Caco-2 (cell line): ENCODE measurements at regions not wholly inside any gene's neighbourhood (a gene's known extent, or its start where the extent isn't known, plus 50 kb on each side); places are given as distances from the start of the nearest gene placed in this dataset.

Experiments used
- BruUV-seq: library from RNA; stranded (reverse); fragments of 400-500 nt; replicated peaks from 2 replicates; lab custom pipeline; 2021; lab: Mats Ljungman, UMichigan
- CTCF ChIA-PET: fragments of 300-600 bp; sonication (Branson Sonifier 250); formaldehyde crosslinking; loops from one replicate; lab custom pipeline; 2022; ENCODE audit warnings: antibody characterized with exemption; lab: Charles Lee
- POLR2A ChIA-PET: fragments of 300-600 bp; sonication (Branson Sonifier 250); formaldehyde crosslinking; loops from one replicate; lab custom pipeline; 2022; ENCODE audit warnings: antibody characterized with exemption; lab: Charles Lee
- DNase-seq, 2 experiments: peaks; one replicate each; pipeline versions ENCODE4 v3.0.0 to v3.0.0-alpha.2; 2020 to 2022
- H3K27me3 ChIP-seq: replicated peaks from 2 replicates; pipeline ENCODE4 v1.6.0; 2011; ENCODE audit warnings: low read length; ENCODE audit not compliant: control insufficient read depth, insufficient read depth
- H3K36me3 ChIP-seq: 2 replicates; pipeline ENCODE4 v1.5.1; 2011; ENCODE audit warnings: low read length; ENCODE audit not compliant: control insufficient read depth, insufficient read depth
- H3K4me1 ChIP-seq: fragments of 250-450 bp; sonication (Bioruptor Pico); 2 replicates; pipeline ENCODE4 v1.5.1; 2020; ENCODE audit warnings: mild to moderate bottlenecking
- H3K4me3 ChIP-seq: 2 replicates; pipeline ENCODE4 v1.5.1; 2011; ENCODE audit warnings: low read depth, mild to moderate bottlenecking, control low read depth, low read length
- H3K9me3 ChIP-seq: fragments of 250-450 bp; sonication (Bioruptor Pico); 2 replicates; pipeline ENCODE4 v1.5.1; 2020; ENCODE audit warnings: mild to moderate bottlenecking, moderate library complexity
- H3K27ac Mint-ChIP-seq: one replicate; pipeline ENCODE4 v1.8.0; 2022; ENCODE audit warnings: mixed read lengths; ENCODE audit not compliant: unreplicated experiment
- H3K27me3 Mint-ChIP-seq: one replicate; pipeline ENCODE4 v1.8.0; 2022; ENCODE audit warnings: mixed read lengths; ENCODE audit not compliant: insufficient read depth, unreplicated experiment
- H3K36me3 Mint-ChIP-seq: one replicate; pipeline ENCODE4 v1.8.0; 2022; ENCODE audit warnings: mild to moderate bottlenecking, mixed read lengths; ENCODE audit not compliant: insufficient read depth, unreplicated experiment
- H3K4me1 Mint-ChIP-seq: one replicate; pipeline ENCODE4 v1.8.0; 2022; ENCODE audit warnings: low read depth, mixed read lengths; ENCODE audit not compliant: unreplicated experiment
- H3K4me3 Mint-ChIP-seq: one replicate; pipeline ENCODE4 v1.8.0; 2022; ENCODE audit warnings: mild to moderate bottlenecking, moderate library complexity, mixed read lengths; ENCODE audit not compliant: unreplicated experiment
- H3K9me3 Mint-ChIP-seq: one replicate; pipeline ENCODE4 v1.8.0; 2022; ENCODE audit warnings: mixed read lengths; ENCODE audit not compliant: unreplicated experiment
- CTCF ChIP-seq, 2 experiments: fragments of 200-600 bp in 1 of 2; IDR thresholded peaks; 1 replicate in 1 of 2; 2 replicates in 1 of 2; pipeline versions ENCODE4 v1.5.1 to v1.8.0; 2011 to 2022; ENCODE audit warnings: antibody characterized with exemption in 1 of 2, control low read depth in 1 of 2, inconsistent platforms in 1 of 2, low read depth in 1 of 2, low read length in 1 of 2, mild to moderate bottlenecking in 1 of 2, moderate library complexity in 1 of 2; ENCODE audit not compliant: insufficient read depth in 1 of 2, severe bottlenecking in 1 of 2, unreplicated experiment in 1 of 2
- intact Hi-C: fragments of 100-400 bp; cut with micrococcal nuclease; formaldehyde crosslinking; loops from one replicate; pipeline ENCODE4 v1.10.0; 2022; ENCODE audit not compliant: unreplicated experiment

- Histone ChIP-seq H3K9me3 (no peaks in the 10 kb centered on the region), H3K36me3 (no peaks in the 10 kb centered on the region), H3K27me3 (no peaks in the 10 kb centered on the region), H3K4me3 (no peak overlapping the region), H3K4me1 (no peaks in the 10 kb centered on the region)
- H3K4me3 Mint-ChIP-seq, result no peak overlapping the region
- no peaks in the 10 kb centered on the region for H3K27me3 Mint-ChIP-seq
- no peak overlapping the region for H3K27ac Mint-ChIP-seq
- intact Hi-C loops, result no loop called here
- ChIA-PET POLR2A (no interaction called here), CTCF (no interaction called here)
- no peak for TF ChIP-seq CTCF (IDR thresholded peaks at IDR 0.05; ENCODE audit: insufficient read depth in 1 of 2, low read depth in 1 of 2, low read length in 1 of 2, severe bottlenecking in 1 of 2, unreplicated experiment in 1 of 2)
- H3K36me3 Mint-ChIP-seq, result no peaks in the 10 kb centered on the region
- BruUV-seq, result no TSS peak
- no peaks in the 10 kb centered on the region for H3K4me1 Mint-ChIP-seq
- H3K9me3 Mint-ChIP-seq, result no peaks in the 10 kb centered on the region
- no peak for DNase-seq
These were observed 832.6 kb upstream of the ZEB2 start for GRCh38 chr2:145352484-145352883.

GRCh38 chr2:145351864-145352425 lies 832.0 kb upstream of the ZEB2 start:
- intact Hi-C loops, result no loop called here
- Mint-ChIP-seq H3K9me3 (no peaks in the 10 kb centered on the region), H3K4me3 (no peak overlapping the region), H3K27ac (no peak overlapping the region), H3K4me1 (no peaks in the 10 kb centered on the region), H3K36me3 (no peaks in the 10 kb centered on the region), H3K27me3 (no peaks in the 10 kb centered on the region)
- no peaks in the 10 kb centered on the region for H3K36me3 ChIP-seq
- H3K4me1 ChIP-seq, result no peaks in the 10 kb centered on the region
- BruUV-seq, result no TSS peak
- no peak for TF ChIP-seq CTCF (IDR thresholded peaks at IDR 0.05; ENCODE audit: insufficient read depth in 1 of 2, low read depth in 1 of 2, low read length in 1 of 2, severe bottlenecking in 1 of 2, unreplicated experiment in 1 of 2)
- CTCF ChIA-PET, result no interaction called here
- DNase-seq, result no peak
- no peaks in the 10 kb centered on the region for H3K9me3 ChIP-seq
- POLR2A ChIA-PET, result no interaction called here
- H3K4me3 ChIP-seq, result no peak overlapping the region
- H3K27me3 ChIP-seq, result no peaks in the 10 kb centered on the region

DNA sequence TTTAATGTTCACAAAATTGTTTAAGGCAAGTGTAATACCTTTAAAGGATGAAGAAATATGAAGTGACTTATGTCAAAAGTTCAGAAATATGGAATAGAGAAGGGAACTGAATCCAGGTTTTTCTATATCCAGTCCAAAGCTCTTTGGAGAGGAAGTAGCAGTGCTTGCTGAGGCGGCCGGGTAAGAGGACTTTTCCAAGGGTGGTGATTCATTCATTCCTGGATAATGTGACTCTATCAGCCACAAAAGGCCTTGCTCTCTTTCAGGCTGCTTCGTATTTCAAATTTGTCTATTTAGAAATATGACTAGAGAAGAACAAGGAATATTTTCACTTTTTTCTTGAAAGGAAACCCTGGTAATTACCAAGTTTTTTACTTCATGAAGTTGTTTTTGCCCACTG lies 830.1 kb upstream of the ZEB2 start:
- no peaks in the 10 kb centered on the region for H3K9me3 ChIP-seq
- H3K27ac Mint-ChIP-seq, result no peak overlapping the region
- no peaks in the 10 kb centered on the region for H3K4me1 ChIP-seq
- no peaks in the 10 kb centered on the region for H3K36me3 Mint-ChIP-seq
- POLR2A ChIA-PET, result no interaction called here
- TF ChIP-seq CTCF (IDR thresholded peaks at IDR 0.05; ENCODE audit: insufficient read depth in 1 of 2, low read depth in 1 of 2, low read length in 1 of 2, severe bottlenecking in 1 of 2, unreplicated experiment in 1 of 2), result no peak
- no peaks in the 10 kb centered on the region for H3K27me3 Mint-ChIP-seq
- CTCF ChIA-PET, result no interaction called here
- H3K4me3 Mint-ChIP-seq, result no peak overlapping the region
- no peak overlapping the region for H3K4me3 ChIP-seq
- H3K9me3 Mint-ChIP-seq, result no peaks in the 10 kb centered on the region
- no TSS peak for BruUV-seq
- no peaks in the 10 kb centered on the region for H3K36me3 ChIP-seq
- intact Hi-C loops, result no loop called here
- H3K4me1 Mint-ChIP-seq, result no peaks in the 10 kb centered on the region
- no peak for DNase-seq
- H3K27me3 ChIP-seq, result no peaks in the 10 kb centered on the region
